Nephron (organoid): ENCODE measurements at regions not wholly inside any gene's neighbourhood (a gene's known extent, or its start where the extent isn't known, plus 50 kb on each side); places are given as distances from the start of the nearest gene placed in this dataset.

Experiments used
- H3K27ac Mint-ChIP-seq, 3 experiments: 2 replicates each; pipeline ENCODE4 v1.8.0; 2020; ENCODE audit warnings: mixed read lengths in 3 of 3, mild to moderate bottlenecking in 2 of 3, moderate library complexity in 1 of 3
- H3K27me3 Mint-ChIP-seq: 2 replicates; pipeline ENCODE4 v1.8.0; 2021; ENCODE audit warnings: low read depth, mild to moderate bottlenecking, moderate library complexity, mixed read lengths
- H3K36me3 Mint-ChIP-seq: 2 replicates; pipeline ENCODE4 v1.8.0; 2020; ENCODE audit warnings: low read depth, mixed read lengths
- H3K4me1 Mint-ChIP-seq: 2 replicates; pipeline ENCODE4 v1.8.0; 2020; ENCODE audit warnings: mixed read lengths
- H3K4me3 Mint-ChIP-seq, 3 experiments: 2 replicates each; pipeline ENCODE4 v1.8.0; 2020; ENCODE audit warnings: mild to moderate bottlenecking in 3 of 3, mixed read lengths in 3 of 3, moderate library complexity in 2 of 3
- H3K9me3 Mint-ChIP-seq: 2 replicates; pipeline ENCODE4 v1.8.0; 2020; ENCODE audit warnings: mixed read lengths
- TF ChIP-seq, protein P1 (sequence below), 3 experiments: fragments of 200-600 bp; sonication (generic); IDR thresholded peaks; one replicate each; pipeline ENCODE4 v1.5.0; 2021; ENCODE audit warnings: antibody characterized with exemption in 3 of 3; ENCODE audit not compliant: unreplicated experiment in 3 of 3

- TF ChIP-seq, protein P1, sequence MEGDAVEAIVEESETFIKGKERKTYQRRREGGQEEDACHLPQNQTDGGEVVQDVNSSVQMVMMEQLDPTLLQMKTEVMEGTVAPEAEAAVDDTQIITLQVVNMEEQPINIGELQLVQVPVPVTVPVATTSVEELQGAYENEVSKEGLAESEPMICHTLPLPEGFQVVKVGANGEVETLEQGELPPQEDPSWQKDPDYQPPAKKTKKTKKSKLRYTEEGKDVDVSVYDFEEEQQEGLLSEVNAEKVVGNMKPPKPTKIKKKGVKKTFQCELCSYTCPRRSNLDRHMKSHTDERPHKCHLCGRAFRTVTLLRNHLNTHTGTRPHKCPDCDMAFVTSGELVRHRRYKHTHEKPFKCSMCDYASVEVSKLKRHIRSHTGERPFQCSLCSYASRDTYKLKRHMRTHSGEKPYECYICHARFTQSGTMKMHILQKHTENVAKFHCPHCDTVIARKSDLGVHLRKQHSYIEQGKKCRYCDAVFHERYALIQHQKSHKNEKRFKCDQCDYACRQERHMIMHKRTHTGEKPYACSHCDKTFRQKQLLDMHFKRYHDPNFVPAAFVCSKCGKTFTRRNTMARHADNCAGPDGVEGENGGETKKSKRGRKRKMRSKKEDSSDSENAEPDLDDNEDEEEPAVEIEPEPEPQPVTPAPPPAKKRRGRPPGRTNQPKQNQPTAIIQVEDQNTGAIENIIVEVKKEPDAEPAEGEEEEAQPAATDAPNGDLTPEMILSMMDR (IDR thresholded peaks at IDR 0.05; ENCODE audit: unreplicated experiment in 3 of 3): no peak
- Mint-ChIP-seq H3K27ac (no peak overlapping the region), H3K4me1 (no peaks in the 10 kb centered on the region), H3K36me3 (no peaks in the 10 kb centered on the region), H3K27me3 (peaks cover 27% of the 10 kb centered on the region), H3K4me3 (no peak overlapping the region), H3K9me3 (no peaks in the 10 kb centered on the region)
These were observed 319.0 kb downstream of the GLRX3 start for GRCh38 chr10:130455111-130455695.

DNA sequence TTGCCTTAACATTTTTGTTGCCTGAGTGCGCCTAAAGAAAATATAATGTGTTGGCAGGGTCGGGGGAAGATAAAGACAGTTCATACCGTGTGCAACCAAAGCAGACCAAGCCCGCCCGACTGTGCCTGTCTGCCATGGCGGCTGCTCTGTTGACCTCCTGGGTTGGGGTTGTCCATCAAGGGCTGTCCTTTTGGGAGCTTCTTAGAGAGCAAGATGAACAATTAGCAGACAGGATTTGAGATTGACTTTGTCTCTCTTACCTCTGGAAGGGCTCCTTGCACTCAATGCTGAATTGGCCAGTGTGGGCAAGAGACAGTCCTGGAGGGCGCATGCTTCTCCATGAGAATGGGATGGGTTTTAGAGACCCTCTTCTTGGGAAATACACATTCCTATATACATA lies 319.6 kb downstream of the GLRX3 start:
- no peaks in the 10 kb centered on the region for H3K36me3 Mint-ChIP-seq
- TF ChIP-seq, protein P1 (IDR thresholded peaks at IDR 0.05; ENCODE audit: unreplicated experiment in 3 of 3): no peak
- H3K4me3 Mint-ChIP-seq: no peak overlapping the region
- H3K27ac Mint-ChIP-seq: no peak overlapping the region
- H3K4me1 Mint-ChIP-seq: no peaks in the 10 kb centered on the region
- H3K27me3 Mint-ChIP-seq: peaks cover 27% of the 10 kb centered on the region
- no peaks in the 10 kb centered on the region for H3K9me3 Mint-ChIP-seq

GRCh38 chr10:130456616-130457015 lies 320.4 kb downstream of the GLRX3 start:
- H3K4me1 Mint-ChIP-seq: no peaks in the 10 kb centered on the region
- TF ChIP-seq, protein P1 (IDR thresholded peaks at IDR 0.05; ENCODE audit: unreplicated experiment in 3 of 3): no peak
- H3K27ac Mint-ChIP-seq: no peak overlapping the region
- H3K27me3 Mint-ChIP-seq: peaks cover 24% of the 10 kb centered on the region
- no peak overlapping the region for H3K4me3 Mint-ChIP-seq
- H3K9me3 Mint-ChIP-seq: no peaks in the 10 kb centered on the region
- no peaks in the 10 kb centered on the region for H3K36me3 Mint-ChIP-seq

GRCh38 chr10:130458509-130458908 lies 322.3 kb downstream of the GLRX3 start:
- Mint-ChIP-seq H3K9me3 (no peaks in the 10 kb centered on the region), H3K36me3 (no peaks in the 10 kb centered on the region), H3K4me3 (no peak overlapping the region), H3K27ac (no peak overlapping the region), H3K4me1 (no peaks in the 10 kb centered on the region), H3K27me3 (peaks cover 13% of the 10 kb centered on the region)
- TF ChIP-seq, protein P1 (IDR thresholded peaks at IDR 0.05; ENCODE audit: unreplicated experiment in 3 of 3): no peak

DNA sequence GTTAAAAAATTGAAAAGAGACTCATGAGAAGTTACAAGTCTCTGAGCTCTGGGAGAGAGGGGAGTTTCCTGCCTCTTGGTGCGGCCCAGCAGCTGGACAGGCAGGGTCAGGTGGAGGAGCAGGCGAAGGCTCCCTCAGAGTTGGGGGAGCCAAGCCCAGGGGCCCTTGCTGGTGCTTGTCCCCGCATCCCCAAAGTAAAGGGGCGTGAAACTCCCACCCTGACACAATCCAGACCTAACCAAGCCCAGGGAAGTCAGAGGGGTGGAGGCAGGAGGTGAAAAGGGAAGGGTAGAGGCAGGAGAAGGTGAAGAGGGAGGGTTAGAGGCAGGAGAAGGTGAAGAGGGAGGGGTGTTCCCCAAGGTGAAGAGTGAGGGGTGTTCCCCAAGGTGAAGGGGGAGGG lies 322.8 kb downstream of the GLRX3 start:
- Mint-ChIP-seq H3K36me3 (no peaks in the 10 kb centered on the region), H3K27ac (no peak overlapping the region), H3K4me1 (no peaks in the 10 kb centered on the region), H3K4me3 (no peak overlapping the region), H3K9me3 (no peaks in the 10 kb centered on the region), H3K27me3 (peaks cover 15% of the 10 kb centered on the region)
- TF ChIP-seq, protein P1 (IDR thresholded peaks at IDR 0.05; ENCODE audit: unreplicated experiment in 3 of 3): no peak

- Mint-ChIP-seq H3K36me3 (no peaks in the 10 kb centered on the region), H3K4me3 (no peak overlapping the region), H3K4me1 (no peaks in the 10 kb centered on the region), H3K27me3 (peaks cover 19% of the 10 kb centered on the region), H3K27ac (no peak overlapping the region), H3K9me3 (no peaks in the 10 kb centered on the region)
- TF ChIP-seq, protein P1 (IDR thresholded peaks at IDR 0.05; ENCODE audit: unreplicated experiment in 3 of 3): no peak
These were observed 323.8 kb downstream of the GLRX3 start for GRCh38 chr10:130459851-130460490.
